Left lung (tissue), 4 donors: ENCODE measurements at regions not wholly inside any gene's neighbourhood (a gene's known extent, or its start where the extent isn't known, plus 50 kb on each side); places are given as distances from the start of the nearest gene placed in this dataset.

Experiments
- ATAC-seq: fragments of 200-7000 bp; cut with Tn5 transposase; one replicate; pipeline ENCODE4 v1.9.1; 2020; ENCODE audit warnings: moderate library complexity
- DNase-seq, 4 donors: peaks; one replicate each; pipeline ENCODE4 v3.0.0-alpha.2; 2013 to 2020
- H3K27ac ChIP-seq, 2 donors: fragments of 200-600 bp; sonication (generic) in 1 of 2; one replicate each; pipeline versions ENCODE4 v1.5.0 to v1.8.0; 2020 to 2021
- H3K27me3 ChIP-seq, 2 donors: fragments of 200-600 bp; sonication (generic) in 1 of 2; one replicate each; pipeline versions ENCODE4 v1.5.0 to v1.8.0; 2020 to 2021
- H3K36me3 ChIP-seq, 2 donors: fragments of 200-600 bp; sonication (generic) in 1 of 2; one replicate each; pipeline versions ENCODE4 v1.5.0 to v1.8.0; 2020 to 2021
- H3K4me1 ChIP-seq, 2 donors: fragments of 200-600 bp; one replicate each; pipeline ENCODE4 v1.8.0; 2021
- H3K4me3 ChIP-seq, 2 donors: fragments of 200-600 bp; sonication (generic) in 1 of 2; one replicate each; pipeline versions ENCODE4 v1.5.0 to v1.8.0; 2020 to 2021; ENCODE audit warnings: mild to moderate bottlenecking in 1 of 2
- H3K9me3 ChIP-seq, 2 donors: fragments of 200-600 bp; sonication (generic) in 1 of 2; one replicate each; pipeline versions ENCODE4 v1.5.0 to v1.8.0; 2020 to 2021
- intact Hi-C, 2 donors: fragments of 100-400 bp; cut with DNase I; formaldehyde crosslinking; loops; one replicate each; pipeline versions ENCODE4 v1.11.2 to v1.14.2; 2022
- TF ChIP-seq, protein P1 (sequence below), 2 donors: fragments of 200-600 bp; sonication (generic) in 1 of 2; IDR thresholded peaks; one replicate each; pipeline versions ENCODE4 v1.5.0 to v1.8.0; 2021; ENCODE audit warnings: antibody characterized with exemption in 2 of 2
- donor health status: DM: no; HTN: yes; CAD: no.
- donor health status: DM: no; HTN: no; CAD: no.

DNA sequence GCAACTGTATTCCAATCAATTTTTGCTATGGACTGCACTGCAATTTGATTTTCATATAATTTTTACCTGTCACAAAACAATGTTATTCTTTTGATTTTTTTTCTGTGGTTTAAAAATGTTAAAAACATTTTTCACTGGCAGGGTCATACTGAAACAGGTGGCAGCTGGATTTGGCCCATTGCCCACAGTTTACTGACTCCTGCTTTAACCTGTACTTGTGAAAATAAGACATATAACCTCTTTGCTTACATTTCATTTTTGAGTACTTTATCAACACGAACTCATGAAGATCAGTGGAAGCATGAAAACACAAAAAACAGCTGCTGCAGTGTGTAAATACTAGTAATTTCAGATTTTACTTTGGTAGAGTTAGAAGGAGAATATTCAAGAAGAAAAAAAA is 313.1 kb downstream of the WDR72 start:
- DNase-seq: no peak
- no peaks in the 10 kb centered on the region for H3K27me3 ChIP-seq
- H3K4me1 ChIP-seq: no peaks in the 10 kb centered on the region
- no peak overlapping the region for H3K4me3 ChIP-seq
- ATAC-seq: no peak
- intact Hi-C loops: loop anchor here in 1 of 2 donors (10.0 kb wide), 1 partner anchor 62 kb away; no protein-coding TSS in a partner anchor
- no peaks in the 10 kb centered on the region for H3K9me3 ChIP-seq
- TF ChIP-seq, protein P1, sequence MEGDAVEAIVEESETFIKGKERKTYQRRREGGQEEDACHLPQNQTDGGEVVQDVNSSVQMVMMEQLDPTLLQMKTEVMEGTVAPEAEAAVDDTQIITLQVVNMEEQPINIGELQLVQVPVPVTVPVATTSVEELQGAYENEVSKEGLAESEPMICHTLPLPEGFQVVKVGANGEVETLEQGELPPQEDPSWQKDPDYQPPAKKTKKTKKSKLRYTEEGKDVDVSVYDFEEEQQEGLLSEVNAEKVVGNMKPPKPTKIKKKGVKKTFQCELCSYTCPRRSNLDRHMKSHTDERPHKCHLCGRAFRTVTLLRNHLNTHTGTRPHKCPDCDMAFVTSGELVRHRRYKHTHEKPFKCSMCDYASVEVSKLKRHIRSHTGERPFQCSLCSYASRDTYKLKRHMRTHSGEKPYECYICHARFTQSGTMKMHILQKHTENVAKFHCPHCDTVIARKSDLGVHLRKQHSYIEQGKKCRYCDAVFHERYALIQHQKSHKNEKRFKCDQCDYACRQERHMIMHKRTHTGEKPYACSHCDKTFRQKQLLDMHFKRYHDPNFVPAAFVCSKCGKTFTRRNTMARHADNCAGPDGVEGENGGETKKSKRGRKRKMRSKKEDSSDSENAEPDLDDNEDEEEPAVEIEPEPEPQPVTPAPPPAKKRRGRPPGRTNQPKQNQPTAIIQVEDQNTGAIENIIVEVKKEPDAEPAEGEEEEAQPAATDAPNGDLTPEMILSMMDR (IDR thresholded peaks at IDR 0.05): no peak
- H3K36me3 ChIP-seq: no peaks in the 10 kb centered on the region
- H3K27ac ChIP-seq: no peak overlapping the region

DNA sequence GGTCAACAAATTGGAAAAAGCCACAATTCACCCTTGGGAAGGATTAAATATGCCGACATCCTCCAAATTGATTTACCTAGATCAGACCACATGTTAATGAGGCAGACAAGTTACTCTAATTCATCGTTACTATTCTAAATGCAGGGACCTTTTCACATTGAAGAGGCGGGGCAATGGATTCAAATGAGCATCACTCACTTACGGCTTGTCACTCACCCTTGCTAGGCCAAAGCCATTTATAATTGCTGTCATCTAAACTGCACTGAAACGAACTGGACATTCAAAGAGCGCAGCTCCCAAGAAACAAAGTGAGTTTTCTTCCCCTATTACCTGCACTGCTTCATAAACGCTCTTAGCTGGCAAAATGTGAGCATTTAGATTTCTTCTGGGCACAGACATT is 313.9 kb downstream of the WDR72 start:
- intact Hi-C loops: loop anchor here in 1 of 2 donors (10.0 kb wide), 1 partner anchor 61 kb away; no protein-coding TSS in a partner anchor
- TF ChIP-seq, protein P1 (IDR thresholded peaks at IDR 0.05): no peak
- no peaks in the 10 kb centered on the region for H3K27me3 ChIP-seq
- H3K4me1 ChIP-seq: no peaks in the 10 kb centered on the region
- ATAC-seq: no peak
- H3K9me3 ChIP-seq: no peaks in the 10 kb centered on the region
- DNase-seq: no peak
- H3K4me3 ChIP-seq: no peak overlapping the region
- no peak overlapping the region for H3K27ac ChIP-seq
- H3K36me3 ChIP-seq: no peaks in the 10 kb centered on the region

DNA sequence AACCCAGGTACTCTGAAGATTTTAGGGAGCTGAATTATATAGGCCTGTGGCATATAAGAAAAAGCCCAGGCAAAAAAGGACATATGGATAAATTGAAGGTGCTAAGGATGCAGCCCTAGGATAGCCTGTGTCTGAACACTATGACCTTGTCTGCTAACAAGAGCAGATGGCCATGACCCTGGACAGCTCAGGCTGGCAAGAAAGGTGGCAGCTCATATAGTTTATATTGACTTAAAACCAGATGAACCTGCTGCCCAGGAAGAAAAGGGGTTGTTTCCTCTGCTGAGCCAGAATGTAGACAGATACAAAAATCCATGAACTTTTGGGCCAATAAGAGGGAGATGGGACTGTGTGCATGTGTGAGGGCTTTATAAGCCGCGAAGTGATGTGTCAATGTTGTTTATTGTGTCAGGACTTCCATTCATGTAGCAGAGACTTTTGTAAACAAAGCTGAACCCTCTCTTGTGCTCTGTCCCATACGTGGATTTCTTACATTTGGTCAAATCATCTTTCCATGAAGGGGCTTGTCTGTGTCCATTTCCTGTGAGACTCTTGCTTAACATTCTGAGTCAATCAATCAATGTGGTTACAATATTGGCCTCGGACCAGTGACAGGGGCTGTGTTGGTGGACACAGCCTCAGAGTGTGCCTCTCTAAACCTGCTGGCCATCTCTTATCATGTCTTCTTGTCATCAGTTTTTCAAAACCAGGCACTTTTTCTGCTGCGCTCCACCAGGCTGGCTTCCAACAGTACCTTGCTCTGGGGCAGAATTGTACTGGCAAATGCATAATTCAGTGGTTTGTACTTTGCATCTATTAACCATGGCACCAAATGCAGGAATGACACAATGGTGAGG is 321.2 kb downstream of the WDR72 start:
- intact Hi-C loops: no loop called here

DNA sequence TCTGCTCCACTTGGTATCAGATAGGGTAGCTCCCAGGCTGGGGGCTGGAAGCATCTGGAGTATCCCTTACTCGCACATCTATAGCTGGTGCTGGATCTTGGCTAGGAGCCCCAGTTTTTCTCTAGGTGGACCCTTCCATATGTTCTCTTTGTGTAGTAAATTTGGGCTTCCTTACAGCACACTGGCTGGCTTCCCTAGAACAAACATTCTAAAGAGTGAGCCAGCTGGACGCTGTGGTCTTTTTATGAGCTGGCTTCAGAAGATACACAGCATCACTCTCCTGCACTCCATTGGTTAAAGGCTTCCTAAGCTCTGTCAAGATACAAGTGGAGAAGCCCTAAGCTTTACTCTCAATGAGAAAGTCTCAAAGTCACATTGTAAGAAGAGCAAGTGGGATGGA is 322.1 kb downstream of the WDR72 start:
- TF ChIP-seq, protein P1 (IDR thresholded peaks at IDR 0.05): no peak

More for the DNA sequence above, 321.2 kb downstream of the WDR72 start:
- H3K27me3 ChIP-seq: no peaks in the 10 kb centered on the region
- DNase-seq (no peak), ATAC-seq (no peak)
- H3K27ac ChIP-seq: no peak overlapping the region
- no peaks in the 10 kb centered on the region for H3K4me1 ChIP-seq
- no peaks in the 10 kb centered on the region for H3K36me3 ChIP-seq
- no peaks in the 10 kb centered on the region for H3K9me3 ChIP-seq
- no peak overlapping the region for H3K4me3 ChIP-seq
- TF ChIP-seq, protein P1 (IDR thresholded peaks at IDR 0.05): no peak

GRCh38 chr15:53434174-53434678 is 325.2 kb downstream of the WDR72 start:
- Histone ChIP-seq H3K27ac (no peak overlapping the region), H3K4me1 (no peaks in the 10 kb centered on the region), H3K9me3 (no peaks in the 10 kb centered on the region), H3K36me3 (no peaks in the 10 kb centered on the region), H3K4me3 (no peak overlapping the region), H3K27me3 (no peaks in the 10 kb centered on the region)
- DNase-seq (no peak), ATAC-seq (no peak)
- TF ChIP-seq, protein P1 (IDR thresholded peaks at IDR 0.05): no peak
- intact Hi-C loops: no loop called here

More for the DNA sequence above, 322.1 kb downstream of the WDR72 start:
- DNase-seq (peak in 1 of 4 donors; percentile 27), ATAC-seq (no peak)
- no peak overlapping the region for H3K27ac ChIP-seq
- no peaks in the 10 kb centered on the region for H3K27me3 ChIP-seq
- no peaks in the 10 kb centered on the region for H3K9me3 ChIP-seq
- H3K4me3 ChIP-seq: no peak overlapping the region
- no peaks in the 10 kb centered on the region for H3K4me1 ChIP-seq
- intact Hi-C loops: no loop called here
- no peaks in the 10 kb centered on the region for H3K36me3 ChIP-seq
